Body of pancreas (tissue), 4 donors: ENCODE measurements at regions not wholly inside any gene's neighbourhood (a gene's known extent, or its start where the extent isn't known, plus 50 kb on each side); places are given as distances from the start of the nearest gene placed in this dataset.
A peak's percentile ranks its signal among the peaks of the same experiment; 100 is the strongest.

Experiments
- ATAC-seq: fragments of 150-250 bp; one replicate; pipeline ENCODE4 v1.9.1; 2016
- DNase-seq, 4 donors: peaks; one replicate each; pipeline ENCODE4 v3.0.0-alpha.2; 2019
- H3K27ac ChIP-seq, 4 donors: fragments of 200-600 bp; sonication (generic); 1 replicate in 3 of 4; 2 replicates in 1 of 4; pipeline versions ENCODE4 v1.5.1 to v1.6.1; 2016 to 2019; ENCODE audit warnings: mild to moderate bottlenecking in 1 of 4, mixed read lengths in 1 of 4, moderate library complexity in 1 of 4
- H3K27me3 ChIP-seq, 2 donors: fragments of 200-600 bp; sonication (generic); one replicate each; pipeline ENCODE4 v1.6.0; 2016; ENCODE audit warnings: mild to moderate bottlenecking in 1 of 2
- H3K36me3 ChIP-seq, 2 donors: fragments of 200-600 bp; sonication (generic); replicated peaks in 1 of 2; 2 replicates each; pipeline ENCODE4 v1.5.1; 2016; ENCODE audit warnings: low read depth in 2 of 2; ENCODE audit not compliant: insufficient read depth in 1 of 2
- H3K4me1 ChIP-seq: fragments of 200-600 bp; sonication (generic); one replicate; pipeline ENCODE4 v1.6.0; 2016
- H3K4me3 ChIP-seq, 2 donors: fragments of 200-600 bp; sonication (generic); 1 replicate in 1 of 2; 2 replicates in 1 of 2; pipeline ENCODE4 v1.5.1; 2016 to 2019
- H3K9me3 ChIP-seq, 3 donors: fragments of 200-600 bp; sonication (generic); 1 replicate in 2 of 3; 2 replicates in 1 of 3; pipeline ENCODE4 v1.5.1; 2016
- POLR2A ChIP-seq, 3 donors: fragments of 450-650 bp; IDR thresholded peaks; one replicate each; pipeline ENCODE4 v1.6.1; 2016; ENCODE audit warnings: antibody characterized with exemption in 3 of 3, mild to moderate bottlenecking in 2 of 3
- WGBS, 2 donors: methylation state at CpG; one replicate each; pipeline ENCODE4 v1.1.5; 2017; 5-methylcytosine and 5-hydroxymethylcytosine counted together
- intact Hi-C: fragments of 100-400 bp; cut with DNase I; formaldehyde crosslinking; loops from one replicate; pipeline ENCODE4 v1.15.1; 2023
- TF ChIP-seq, protein P1 (sequence below), 7 experiments: fragments of 450-650 bp in 4 of 7; fragments of 200-600 bp in 3 of 7; sonication (generic) in 3 of 7; IDR thresholded peaks; one replicate each; pipeline ENCODE4 v1.5.1; 2016 to 2019; ENCODE audit warnings: antibody characterized with exemption in 7 of 7

DNA sequence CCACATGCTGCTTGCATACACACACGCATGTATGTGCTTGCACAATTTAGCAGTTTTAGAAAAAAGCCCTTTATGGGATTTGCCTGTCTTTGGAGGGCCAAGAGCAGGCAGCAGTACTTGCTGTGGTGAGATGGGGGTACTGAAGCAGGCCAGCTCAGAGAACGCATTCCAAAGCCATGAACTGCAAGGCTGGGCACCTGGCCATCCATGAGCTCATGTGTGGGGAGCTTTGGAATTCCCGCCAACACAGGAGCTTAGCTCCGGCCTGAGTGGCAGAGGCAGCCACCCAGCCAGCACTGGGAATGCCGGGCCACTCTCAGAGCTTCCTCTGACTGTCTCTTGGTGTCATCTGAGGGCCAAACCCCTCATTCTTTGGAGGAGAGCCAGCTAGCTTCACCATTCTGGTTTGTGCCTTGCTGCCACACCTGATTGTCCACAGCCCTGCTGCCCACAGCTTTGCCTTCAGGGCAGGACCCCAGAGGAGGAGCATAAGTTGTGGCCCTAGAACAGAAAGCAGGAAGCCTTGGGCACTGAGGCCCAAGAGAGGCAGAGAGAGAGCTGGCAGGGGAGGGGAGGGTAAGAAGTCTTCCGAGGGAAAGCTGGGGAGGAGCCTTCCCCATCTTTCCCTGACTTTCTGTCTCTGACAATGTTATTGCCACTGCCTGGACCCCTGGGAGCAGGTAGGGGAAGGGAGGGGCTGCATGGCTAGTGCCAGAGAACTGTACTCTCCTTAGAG lies 92.1 kb upstream of the POU3F1 start:
- no peaks in the 10 kb centered on the region for H3K36me3 ChIP-seq
- WGBS, 2 donors = 24 to 25% methylated on average over 2 to 6 of the region's 6 CpGs
- no peaks in the 10 kb centered on the region for H3K9me3 ChIP-seq
- intact Hi-C loops = no loop called here
- TF ChIP-seq POLR2A (IDR thresholded peaks at IDR 0.05) = no peak
- TF ChIP-seq, protein P1, sequence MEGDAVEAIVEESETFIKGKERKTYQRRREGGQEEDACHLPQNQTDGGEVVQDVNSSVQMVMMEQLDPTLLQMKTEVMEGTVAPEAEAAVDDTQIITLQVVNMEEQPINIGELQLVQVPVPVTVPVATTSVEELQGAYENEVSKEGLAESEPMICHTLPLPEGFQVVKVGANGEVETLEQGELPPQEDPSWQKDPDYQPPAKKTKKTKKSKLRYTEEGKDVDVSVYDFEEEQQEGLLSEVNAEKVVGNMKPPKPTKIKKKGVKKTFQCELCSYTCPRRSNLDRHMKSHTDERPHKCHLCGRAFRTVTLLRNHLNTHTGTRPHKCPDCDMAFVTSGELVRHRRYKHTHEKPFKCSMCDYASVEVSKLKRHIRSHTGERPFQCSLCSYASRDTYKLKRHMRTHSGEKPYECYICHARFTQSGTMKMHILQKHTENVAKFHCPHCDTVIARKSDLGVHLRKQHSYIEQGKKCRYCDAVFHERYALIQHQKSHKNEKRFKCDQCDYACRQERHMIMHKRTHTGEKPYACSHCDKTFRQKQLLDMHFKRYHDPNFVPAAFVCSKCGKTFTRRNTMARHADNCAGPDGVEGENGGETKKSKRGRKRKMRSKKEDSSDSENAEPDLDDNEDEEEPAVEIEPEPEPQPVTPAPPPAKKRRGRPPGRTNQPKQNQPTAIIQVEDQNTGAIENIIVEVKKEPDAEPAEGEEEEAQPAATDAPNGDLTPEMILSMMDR (IDR thresholded peaks at IDR 0.05) = peak in 5 of 7 experiments; percentile 13 to 54 (median 47)
- no peak overlapping the region for H3K4me3 ChIP-seq
- peak overlapping the region in 3 of 4 donors; percentile 52 to 72 (median 61) for H3K27ac ChIP-seq
- DNase-seq (peak; percentile 79 to 94 (median 90)), ATAC-seq (peak; percentile 88)
- H3K4me1 ChIP-seq = no peaks in the 10 kb centered on the region
- H3K27me3 ChIP-seq = no peaks in the 10 kb centered on the region

DNA sequence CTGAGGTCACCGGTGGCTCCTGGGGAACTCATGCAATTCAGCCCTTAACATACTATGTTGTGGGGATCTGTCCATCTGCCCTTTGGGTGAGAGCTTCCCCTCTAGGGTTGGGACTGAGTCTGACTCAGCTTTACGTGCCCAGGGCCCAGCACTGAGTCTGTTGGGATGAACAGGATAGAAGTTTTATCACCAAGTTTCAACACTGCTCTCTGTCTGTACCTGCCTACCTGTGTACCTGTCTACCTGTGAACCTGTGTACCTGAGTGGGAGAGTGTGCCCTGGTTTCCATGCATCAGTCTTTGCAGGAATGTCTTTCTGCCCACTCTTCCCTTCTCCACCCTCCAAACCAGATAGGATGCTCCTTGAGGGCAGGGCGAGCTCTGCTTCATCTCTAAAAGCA lies 90.6 kb upstream of the POU3F1 start:
- H3K9me3 ChIP-seq = no peaks in the 10 kb centered on the region
- no peak for TF ChIP-seq POLR2A (IDR thresholded peaks at IDR 0.05)
- TF ChIP-seq, protein P1 (IDR thresholded peaks at IDR 0.05) = no peak
- intact Hi-C loops = no loop called here
- H3K36me3 ChIP-seq = no peaks in the 10 kb centered on the region
- 83 to 84% methylated on average over 2 to 3 of the region's 3 CpGs for WGBS, 2 donors
- no peaks in the 10 kb centered on the region for H3K4me1 ChIP-seq
- no peak for DNase-seq
- no peak for ATAC-seq
- no peaks in the 10 kb centered on the region for H3K27me3 ChIP-seq
- no peak overlapping the region for H3K27ac ChIP-seq
- H3K4me3 ChIP-seq = no peak overlapping the region

DNA sequence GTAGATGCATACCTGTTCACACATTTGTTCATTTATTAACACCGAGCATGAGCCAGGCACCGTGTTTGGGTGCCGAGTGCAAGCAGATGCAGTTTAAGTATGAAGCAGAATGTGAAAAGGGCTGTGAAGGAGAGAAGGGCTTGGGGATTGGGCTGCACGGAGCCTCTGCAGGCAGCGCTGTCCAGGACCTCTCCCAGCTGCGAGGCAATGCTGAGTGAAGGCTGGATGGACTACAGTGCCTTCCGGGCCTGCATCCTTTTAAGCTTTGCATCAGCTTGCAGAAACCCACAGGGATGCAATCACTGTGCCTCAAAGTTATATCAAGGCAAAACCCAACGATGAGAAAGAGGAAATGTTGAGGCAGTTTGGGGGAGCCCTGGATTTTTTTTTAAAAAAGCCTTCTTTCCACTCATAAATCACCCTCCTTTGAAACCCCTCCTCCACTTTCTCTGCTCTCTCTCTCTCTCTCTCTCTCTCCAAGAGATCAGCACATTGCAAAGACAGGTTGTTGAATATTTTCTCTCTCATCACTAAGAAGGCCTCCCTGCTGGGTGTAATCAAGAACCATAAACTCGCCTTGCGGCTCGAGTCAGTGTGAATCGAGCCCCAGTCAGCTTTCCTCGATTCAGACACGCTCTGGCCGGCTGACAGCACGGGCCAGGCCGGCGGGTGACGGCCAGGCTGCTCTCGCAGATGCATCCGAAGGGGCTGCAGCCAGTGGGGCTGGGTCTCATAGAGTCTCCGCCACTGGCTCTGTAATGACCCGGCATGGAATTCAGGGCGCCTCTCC lies 89.2 kb upstream of the POU3F1 start:
- TF ChIP-seq, protein P1 (IDR thresholded peaks at IDR 0.05) = no peak
- TF ChIP-seq POLR2A (IDR thresholded peaks at IDR 0.05) = no peak
- no peaks in the 10 kb centered on the region for H3K4me1 ChIP-seq
- H3K9me3 ChIP-seq = no peaks in the 10 kb centered on the region
- no peaks in the 10 kb centered on the region for H3K36me3 ChIP-seq
- H3K27ac ChIP-seq = no peak overlapping the region
- ATAC-seq (no peak), DNase-seq (no peak)
- WGBS, 2 donors = 25 to 32% methylated on average over 24 of the region's 24 CpGs
- H3K27me3 ChIP-seq = no peaks in the 10 kb centered on the region
- intact Hi-C loops = no loop called here
- no peak overlapping the region for H3K4me3 ChIP-seq

DNA sequence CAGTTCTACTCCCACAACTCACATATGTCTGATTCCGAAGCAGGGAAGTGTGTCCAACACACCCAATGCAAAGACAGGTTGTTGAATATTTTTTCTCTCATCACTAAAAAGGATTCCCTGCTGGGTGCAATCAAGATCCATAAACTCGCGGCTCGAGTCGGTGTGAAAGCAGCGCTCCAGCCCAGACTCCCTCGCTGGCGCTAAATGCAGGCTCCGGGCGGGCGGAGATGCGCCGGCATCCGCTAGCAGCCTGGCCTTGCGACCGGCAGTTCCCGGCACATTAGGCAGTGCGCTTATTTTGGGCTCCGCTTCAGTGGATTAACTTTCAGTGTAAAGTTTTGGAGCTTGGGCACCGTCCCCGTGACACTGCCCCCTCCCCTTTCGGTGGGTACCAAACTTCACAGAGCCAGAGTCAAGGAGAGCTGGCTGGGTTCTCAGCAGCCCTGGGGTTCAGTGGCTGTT lies 87.7 kb upstream of the POU3F1 start:
- no peak overlapping the region for H3K27ac ChIP-seq
- no peak for ATAC-seq
- no peak overlapping the region for H3K4me3 ChIP-seq
- WGBS, 2 donors = 8 to 9% methylated on average over 22 of the region's 22 CpGs
- no peaks in the 10 kb centered on the region for H3K4me1 ChIP-seq
- no peaks in the 10 kb centered on the region for H3K27me3 ChIP-seq
- H3K9me3 ChIP-seq = no peaks in the 10 kb centered on the region
- intact Hi-C loops = no loop called here
- DNase-seq = no peak
- no peak for TF ChIP-seq POLR2A (IDR thresholded peaks at IDR 0.05)
- TF ChIP-seq, protein P1 (IDR thresholded peaks at IDR 0.05) = no peak
- no peaks in the 10 kb centered on the region for H3K36me3 ChIP-seq
